ENCODE measurements at regions not wholly inside any gene's neighbourhood (a gene's known extent, or its start where the extent isn't known, plus 50 kb on each side); places are given as distances from the start of the nearest gene placed in this dataset.

DNA sequence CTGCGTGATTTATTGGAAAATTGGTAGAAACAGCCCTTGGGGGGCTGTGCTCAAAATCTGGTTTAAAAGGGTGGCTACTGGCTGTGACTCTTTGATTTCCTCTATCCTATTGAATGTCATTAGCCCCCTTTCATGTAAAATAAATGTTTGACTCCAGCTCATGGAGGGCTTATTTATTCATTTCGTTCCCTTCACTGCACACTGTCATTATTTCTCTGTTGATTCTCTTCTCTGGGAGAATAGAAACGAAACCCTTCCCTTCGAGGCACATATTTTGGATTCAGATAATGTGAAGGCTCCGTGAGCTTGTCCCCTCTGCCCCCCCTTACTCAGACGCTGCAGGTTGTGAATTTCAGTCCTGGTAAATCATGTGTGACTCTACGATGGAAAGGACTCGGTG lies 203.9 kb upstream of the GPR26 start:
- Mint-ChIP-seq H3K36me3 (no peaks in the 10 kb centered on the region), H3K4me1 (peaks cover 0 to 2% (median 0%) of the 10 kb centered on the region in 7 donors), H3K4me3 (no peak overlapping the region), H3K27ac (no peak overlapping the region), H3K9me3 (no peaks in the 10 kb centered on the region), H3K27me3 (peaks cover 0 to 27% (median 2%) of the 10 kb centered on the region in 5 donors)
- DNase-seq (no peak), ATAC-seq (no peak)
- POLR2A ChIA-PET, result no interaction called here
- Histone ChIP-seq H3K36me3 (ENCODE audit: control insufficient read depth in 2 of 3, insufficient read depth in 3 of 3, low read length in 3 of 3) (no peaks in the 10 kb centered on the region), H3K9me3 (ENCODE audit: control insufficient read depth in 2 of 3, low read length in 3 of 3) (no peaks in the 10 kb centered on the region), H3K4me3 (ENCODE audit: low read length) (no peak overlapping the region), H3K27ac (ENCODE audit: low read depth, low read length) (no peak overlapping the region), H3K4me1 (ENCODE audit: control insufficient read depth in 2 of 2, insufficient read depth in 2 of 2, low read length in 2 of 2) (no peaks in the 10 kb centered on the region), H3K27me3 (ENCODE audit: control insufficient read depth in 2 of 2, insufficient read depth in 2 of 2, low read length in 2 of 2) (no peaks in the 10 kb centered on the region)
- CTCF ChIA-PET, result no interaction called here
- intact Hi-C loops (cut with micrococcal nuclease), result no loop called here

- DNase-seq (no peak), ATAC-seq (peak; percentile 63)
- Mint-ChIP-seq H3K27me3 (peaks cover 0 to 31% (median 3%) of the 10 kb centered on the region in 5 donors), H3K36me3 (no peaks in the 10 kb centered on the region), H3K9me3 (peaks cover 0 to 1% (median 0%) of the 10 kb centered on the region in 11 donors), H3K27ac (no peak overlapping the region), H3K4me1 (peaks cover 0 to 2% (median 0%) of the 10 kb centered on the region in 7 donors), H3K4me3 (no peak overlapping the region)
- no peak overlapping the region for H3K27ac ChIP-seq (ENCODE audit: low read depth, low read length)
- ChIA-PET POLR2A (no interaction called here), CTCF (no interaction called here)
- intact Hi-C loops (cut with micrococcal nuclease), result no loop called here
- H3K9me3 ChIP-seq (ENCODE audit: control insufficient read depth in 2 of 3, low read length in 3 of 3), result no peaks in the 10 kb centered on the region
- no peaks in the 10 kb centered on the region for H3K4me1 ChIP-seq (ENCODE audit: control insufficient read depth in 2 of 2, insufficient read depth in 2 of 2, low read length in 2 of 2)
- no peak overlapping the region for H3K4me3 ChIP-seq (ENCODE audit: low read length)
- H3K27me3 ChIP-seq (ENCODE audit: control insufficient read depth in 2 of 2, insufficient read depth in 2 of 2, low read length in 2 of 2), result no peaks in the 10 kb centered on the region
- no peaks in the 10 kb centered on the region for H3K36me3 ChIP-seq (ENCODE audit: control insufficient read depth in 2 of 3, insufficient read depth in 3 of 3, low read length in 3 of 3)
These were observed 203.4 kb upstream of the GPR26 start for GRCh38 chr10:123462756-123463155.

DNA sequence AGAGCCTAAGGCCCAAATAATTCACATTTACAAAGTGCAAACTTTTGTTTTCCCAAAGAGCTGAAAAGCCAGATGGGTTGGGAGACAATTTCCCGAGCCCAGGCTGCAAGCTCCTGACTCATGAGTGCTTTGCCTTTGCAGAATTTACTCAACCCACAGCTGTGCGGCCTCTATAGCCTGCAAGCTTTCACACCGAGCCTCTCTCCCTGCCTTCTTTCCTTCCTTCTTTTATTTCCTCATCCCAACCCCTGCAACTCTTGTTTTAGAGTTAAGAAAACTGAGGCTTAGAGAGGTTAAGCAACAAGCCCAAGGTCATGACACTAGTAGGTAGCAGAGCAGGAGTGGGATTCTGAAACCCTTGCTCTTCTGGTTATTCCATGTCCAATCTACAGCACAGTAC lies 203.0 kb upstream of the GPR26 start:
- intact Hi-C loops (cut with micrococcal nuclease), result no loop called here
- Histone ChIP-seq H3K27me3 (ENCODE audit: control insufficient read depth in 2 of 2, insufficient read depth in 2 of 2, low read length in 2 of 2) (no peaks in the 10 kb centered on the region), H3K4me1 (ENCODE audit: control insufficient read depth in 2 of 2, insufficient read depth in 2 of 2, low read length in 2 of 2) (no peaks in the 10 kb centered on the region), H3K27ac (ENCODE audit: low read depth, low read length) (no peak overlapping the region), H3K9me3 (ENCODE audit: control insufficient read depth in 2 of 3, low read length in 3 of 3) (no peaks in the 10 kb centered on the region), H3K36me3 (ENCODE audit: control insufficient read depth in 2 of 3, insufficient read depth in 3 of 3, low read length in 3 of 3) (no peaks in the 10 kb centered on the region), H3K4me3 (ENCODE audit: low read length) (no peak overlapping the region)
- CTCF ChIA-PET, result no interaction called here
- POLR2A ChIA-PET, result no interaction called here
- ATAC-seq, result peak; percentile 49
- DNase-seq, result no peak
- peaks cover 0 to 2% (median 0%) of the 10 kb centered on the region in 7 donors for H3K4me1 Mint-ChIP-seq
- peaks cover 0 to 1% (median 0%) of the 10 kb centered on the region in 11 donors for H3K9me3 Mint-ChIP-seq
- H3K36me3 Mint-ChIP-seq, result no peaks in the 10 kb centered on the region
- H3K4me3 Mint-ChIP-seq, result no peak overlapping the region
- H3K27me3 Mint-ChIP-seq, result peaks cover 0 to 30% (median 3%) of the 10 kb centered on the region in 5 donors
- H3K27ac Mint-ChIP-seq, result no peak overlapping the region

DNA sequence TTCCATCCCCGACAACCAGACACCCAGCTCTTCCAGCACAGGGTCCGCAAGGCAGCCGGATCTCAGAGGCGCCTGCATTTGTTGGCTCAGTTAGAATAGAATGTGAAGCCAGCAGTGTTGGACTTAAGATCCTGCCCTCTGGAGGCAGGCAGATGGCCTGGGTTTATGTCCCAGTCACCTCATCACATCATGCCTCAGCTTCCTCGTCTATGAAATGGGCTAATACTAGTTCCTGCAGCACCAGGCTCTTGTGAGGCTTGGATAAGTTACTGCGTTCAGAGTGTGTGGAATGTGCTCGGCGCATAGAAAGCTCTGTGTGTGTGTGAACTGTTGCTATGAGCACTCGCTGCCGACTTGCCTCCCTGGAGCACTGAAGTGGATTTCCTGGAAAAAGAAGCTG lies 202.5 kb upstream of the GPR26 start:
- no peaks in the 10 kb centered on the region for H3K9me3 ChIP-seq (ENCODE audit: control insufficient read depth in 2 of 3, low read length in 3 of 3)
- no peak for DNase-seq
- H3K4me3 ChIP-seq (ENCODE audit: low read length), result no peak overlapping the region
- no peak overlapping the region for H3K27ac Mint-ChIP-seq
- no peak overlapping the region for H3K27ac ChIP-seq (ENCODE audit: low read depth, low read length)
- H3K4me1 Mint-ChIP-seq, result peaks cover 0 to 2% (median 0%) of the 10 kb centered on the region in 7 donors
- peaks cover 0 to 2% (median 0%) of the 10 kb centered on the region in 11 donors for H3K9me3 Mint-ChIP-seq
- POLR2A ChIA-PET, result no interaction called here
- CTCF ChIA-PET, result no interaction called here
- intact Hi-C loops (cut with micrococcal nuclease), result no loop called here
- H3K4me1 ChIP-seq (ENCODE audit: control insufficient read depth in 2 of 2, insufficient read depth in 2 of 2, low read length in 2 of 2), result no peaks in the 10 kb centered on the region
- H3K36me3 ChIP-seq (ENCODE audit: control insufficient read depth in 2 of 3, insufficient read depth in 3 of 3, low read length in 3 of 3), result no peaks in the 10 kb centered on the region
- ATAC-seq, result no peak
- H3K36me3 Mint-ChIP-seq, result no peaks in the 10 kb centered on the region
- no peak overlapping the region for H3K4me3 Mint-ChIP-seq
- no peaks in the 10 kb centered on the region for H3K27me3 ChIP-seq (ENCODE audit: control insufficient read depth in 2 of 2, insufficient read depth in 2 of 2, low read length in 2 of 2)
- peaks cover under 1 to 24% (median 5%) of the 10 kb centered on the region in 5 donors for H3K27me3 Mint-ChIP-seq

- CTCF ChIA-PET, result no interaction called here
- H3K27me3 ChIP-seq (ENCODE audit: control insufficient read depth in 2 of 2, insufficient read depth in 2 of 2, low read length in 2 of 2), result no peaks in the 10 kb centered on the region
- Mint-ChIP-seq H3K4me3 (no peak overlapping the region), H3K4me1 (peaks cover 0 to 2% (median 0%) of the 10 kb centered on the region in 7 donors), H3K9me3 (peaks cover 0 to 4% (median 0%) of the 10 kb centered on the region in 11 donors), H3K27me3 (peaks cover 2 to 16% (median 6%) of the 10 kb centered on the region in 5 donors), H3K27ac (no peak overlapping the region), H3K36me3 (no peaks in the 10 kb centered on the region)
- no peak overlapping the region for H3K27ac ChIP-seq (ENCODE audit: low read depth, low read length)
- no peaks in the 10 kb centered on the region for H3K9me3 ChIP-seq (ENCODE audit: control insufficient read depth in 2 of 3, low read length in 3 of 3)
- peak; percentile 54 for ATAC-seq
- no peak overlapping the region for H3K4me3 ChIP-seq (ENCODE audit: low read length)
- no peak for DNase-seq
- intact Hi-C loops (cut with micrococcal nuclease), result no loop called here
- POLR2A ChIA-PET, result no interaction called here
- H3K36me3 ChIP-seq (ENCODE audit: control insufficient read depth in 2 of 3, insufficient read depth in 3 of 3, low read length in 3 of 3), result no peaks in the 10 kb centered on the region
- H3K4me1 ChIP-seq (ENCODE audit: control insufficient read depth in 2 of 2, insufficient read depth in 2 of 2, low read length in 2 of 2), result no peaks in the 10 kb centered on the region
These were observed 201.5 kb upstream of the GPR26 start for GRCh38 chr10:123464430-123465323.

DNA sequence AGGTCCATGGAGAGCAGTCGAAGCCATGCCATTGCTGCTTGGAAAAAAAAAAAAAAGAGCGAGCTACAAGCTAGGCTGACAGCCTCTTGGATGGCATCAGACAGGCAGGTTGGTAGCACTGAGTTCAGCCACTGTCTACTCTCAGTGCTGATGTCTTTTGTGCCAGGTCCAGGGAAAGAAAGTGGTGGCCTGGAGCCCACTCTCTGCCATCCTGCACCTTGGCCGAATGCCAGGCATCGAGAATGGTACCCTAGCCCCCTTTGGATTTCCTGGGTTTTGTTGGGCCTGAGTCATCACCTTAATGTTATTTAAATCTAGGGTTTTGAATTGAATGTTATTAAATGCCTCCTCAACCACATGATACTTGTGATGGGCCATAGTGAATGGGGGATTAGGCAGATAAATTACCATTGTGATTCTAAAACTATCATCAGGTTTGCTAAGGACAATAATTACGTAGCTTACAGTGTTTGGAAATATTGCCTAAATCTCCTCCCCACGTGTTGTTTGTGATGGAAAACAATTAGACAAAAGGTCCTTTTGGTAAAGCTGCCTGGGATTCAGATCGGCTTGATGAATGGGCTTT lies 195.7 kb upstream of the GPR26 start:
- ChIA-PET CTCF (no interaction called here), POLR2A (no interaction called here)
- no peaks in the 10 kb centered on the region for H3K9me3 ChIP-seq (ENCODE audit: control insufficient read depth in 2 of 3, low read length in 3 of 3)
- no peak overlapping the region for H3K27ac ChIP-seq (ENCODE audit: low read depth, low read length)
- no peaks in the 10 kb centered on the region for H3K27me3 ChIP-seq (ENCODE audit: control insufficient read depth in 2 of 2, insufficient read depth in 2 of 2, low read length in 2 of 2)
- no peaks in the 10 kb centered on the region for H3K36me3 ChIP-seq (ENCODE audit: control insufficient read depth in 2 of 3, insufficient read depth in 3 of 3, low read length in 3 of 3)
- Mint-ChIP-seq H3K9me3 (peaks cover 0 to 4% (median 0%) of the 10 kb centered on the region in 11 donors), H3K4me1 (no peaks in the 10 kb centered on the region), H3K4me3 (no peak overlapping the region), H3K27ac (no peak overlapping the region), H3K27me3 (peaks cover 5 to 24% (median 16%) of the 10 kb centered on the region in 5 donors), H3K36me3 (no peaks in the 10 kb centered on the region)
- no peaks in the 10 kb centered on the region for H3K4me1 ChIP-seq (ENCODE audit: control insufficient read depth in 2 of 2, insufficient read depth in 2 of 2, low read length in 2 of 2)
- no peak for DNase-seq
- H3K4me3 ChIP-seq (ENCODE audit: low read length), result no peak overlapping the region
- ATAC-seq, result no peak
- intact Hi-C loops (cut with micrococcal nuclease), result no loop called here

- Histone ChIP-seq H3K4me1 (ENCODE audit: control insufficient read depth in 2 of 2, insufficient read depth in 2 of 2, low read length in 2 of 2) (no peaks in the 10 kb centered on the region), H3K36me3 (ENCODE audit: control insufficient read depth in 2 of 3, insufficient read depth in 3 of 3, low read length in 3 of 3) (no peaks in the 10 kb centered on the region), H3K9me3 (ENCODE audit: control insufficient read depth in 2 of 3, low read length in 3 of 3) (no peaks in the 10 kb centered on the region), H3K27ac (ENCODE audit: low read depth, low read length) (no peak overlapping the region), H3K27me3 (ENCODE audit: control insufficient read depth in 2 of 2, insufficient read depth in 2 of 2, low read length in 2 of 2) (peaks cover 0 to under 1% of the 10 kb centered on the region in 2 donors), H3K4me3 (ENCODE audit: low read length) (no peak overlapping the region)
- H3K27me3 Mint-ChIP-seq, result peaks cover 4 to 22% (median 16%) of the 10 kb centered on the region in 5 donors
- no peak overlapping the region for H3K27ac Mint-ChIP-seq
- DNase-seq (no peak), ATAC-seq (no peak)
- intact Hi-C loops (cut with micrococcal nuclease), result no loop called here
- H3K36me3 Mint-ChIP-seq, result no peaks in the 10 kb centered on the region
- CTCF ChIA-PET, result no interaction called here
- POLR2A ChIA-PET, result no interaction called here
- H3K4me1 Mint-ChIP-seq, result no peaks in the 10 kb centered on the region
- no peak overlapping the region for H3K4me3 Mint-ChIP-seq
- peaks cover 0 to 4% (median 0%) of the 10 kb centered on the region in 11 donors for H3K9me3 Mint-ChIP-seq
These were observed 194.3 kb upstream of the GPR26 start for GRCh38 chr10:123471811-123472210.

Measured in naive thymus-derived CD4-positive, alpha-beta T cell (primary cell).